ENCODE measurements at regions not wholly inside any gene's neighbourhood (a gene's known extent, or its start where the extent isn't known, plus 50 kb on each side); places are given as distances from the start of the nearest gene placed in this dataset.

- H2AFZ ChIP-seq (ENCODE audit: low read depth, low read length), result no peak overlapping the region
- no peak overlapping the region for H3K27ac ChIP-seq (ENCODE audit: insufficient read depth, low read depth, low read length)
- dilution Hi-C loops (cut with MboI; ENCODE audit: extremely low pct_ligation_motif_present, low sequenced_read_pairs), result no loop called here
- CTCF ChIA-PET, result interaction anchor here (1.2 kb wide), 1 partner anchor 84 kb away, joined by 5 read pairs; the partner anchor contains the start of gene FMO4
- H3K9me3 ChIP-seq (replicated peaks; ENCODE audit: control insufficient read depth, insufficient read depth, low read length), result no peaks in the 10 kb centered on the region
- intact Hi-C loops (cut with micrococcal nuclease), result no loop called here
- BruUV-seq (replicated peaks), result no TSS peak
- TF ChIP-seq MAX (IDR thresholded peaks at IDR 0.05; ENCODE audit: insufficient read depth, insufficient read length) (no peak), POLR2A (IDR thresholded peaks at IDR 0.05; ENCODE audit: low read depth, low read length) (no peak), GATA2 (IDR thresholded peaks at IDR 0.05; ENCODE audit: insufficient read depth, insufficient read length, low read depth, low read length) (no peak), JUN (IDR thresholded peaks at IDR 0.05; ENCODE audit: borderline replicate concordance, insufficient read depth, insufficient read length, low read depth) (no peak), FOS (IDR thresholded peaks at IDR 0.05; ENCODE audit: borderline replicate concordance, insufficient read depth, low read length) (no peak), EZH2 (IDR thresholded peaks at IDR 0.05; ENCODE audit: borderline replicate concordance, low read depth, low read length, severe bottlenecking) (no peak), CTCF (IDR thresholded peaks at IDR 0.05; ENCODE audit: extremely low read depth in 1 of 2, insufficient read depth in 1 of 2, low read depth in 1 of 2, low read length in 2 of 2) (no peak), MYC (IDR thresholded peaks at IDR 0.05; ENCODE audit: low read depth, low read length) (no peak), POLR2AphosphoS5 (IDR thresholded peaks at IDR 0.05; ENCODE audit: insufficient read depth, low read depth, low read length) (no peak)
- no peaks in the 10 kb centered on the region for H4K20me1 ChIP-seq (replicated peaks; ENCODE audit: control insufficient read depth, extremely low read depth, insufficient read depth, low read length)
- H3K4me3 ChIP-seq (replicated peaks in 1 of 3; ENCODE audit: insufficient read depth in 1 of 3, low read depth in 1 of 3, low read length in 3 of 3), result no peak overlapping the region
- H3K9ac ChIP-seq (replicated peaks; ENCODE audit: extremely low read depth, insufficient read depth, low read length), result no peak overlapping the region
- H3K36me3 ChIP-seq (ENCODE audit: control insufficient read depth in 2 of 2, extremely low read depth in 1 of 2, insufficient read depth in 2 of 2, low read length in 2 of 2), result no peaks in the 10 kb centered on the region
- no peaks in the 10 kb centered on the region for H3K9me1 ChIP-seq (replicated peaks; ENCODE audit: control insufficient read depth, extremely low read depth, insufficient read depth, low read length)
- no peaks in the 10 kb centered on the region for H3K79me2 ChIP-seq (ENCODE audit: control insufficient read depth, insufficient read depth, low read length)
- DNase-seq (ENCODE audit: low read depth, low spot score) (no peak), FAIRE-seq (no peak)
- H3K4me1 ChIP-seq (ENCODE audit: control insufficient read depth, extremely low read depth, insufficient read depth, low read length), result no peaks in the 10 kb centered on the region
- POLR2A ChIA-PET, result no interaction called here
- H3K27me3 ChIP-seq (ENCODE audit: control insufficient read depth in 2 of 2, insufficient read depth in 2 of 2, low read length in 2 of 2), result no peaks in the 10 kb centered on the region
- no peak overlapping the region for H3K4me2 ChIP-seq (ENCODE audit: insufficient read depth, low read length)
Observed at GRCh38 chr1:171397851-171398469, 84.0 kb downstream of the FMO4 start.
